Loucy (cell line): ENCODE measurements at regions not wholly inside any gene's neighbourhood (a gene's known extent, or its start where the extent isn't known, plus 50 kb on each side); places are given as distances from the start of the nearest gene placed in this dataset.

Source experiments
- EZH2phosphoT487 ChIP-seq: fragments of 200-600 bp; IDR thresholded peaks from 2 replicates; pipeline ENCODE4 v1.6.1; 2018; ENCODE audit warnings: antibody characterized with exemption, mild to moderate bottlenecking, moderate library complexity, borderline replicate concordance
- TF ChIP-seq, protein P1 (sequence below): fragments of 200-600 bp; sonication (generic); conservative IDR thresholded peaks from 2 replicates; pipeline ENCODE4 v1.5.1; 2014; ENCODE audit warnings: mild to moderate bottlenecking, antibody characterized with exemption, low read length

DNA sequence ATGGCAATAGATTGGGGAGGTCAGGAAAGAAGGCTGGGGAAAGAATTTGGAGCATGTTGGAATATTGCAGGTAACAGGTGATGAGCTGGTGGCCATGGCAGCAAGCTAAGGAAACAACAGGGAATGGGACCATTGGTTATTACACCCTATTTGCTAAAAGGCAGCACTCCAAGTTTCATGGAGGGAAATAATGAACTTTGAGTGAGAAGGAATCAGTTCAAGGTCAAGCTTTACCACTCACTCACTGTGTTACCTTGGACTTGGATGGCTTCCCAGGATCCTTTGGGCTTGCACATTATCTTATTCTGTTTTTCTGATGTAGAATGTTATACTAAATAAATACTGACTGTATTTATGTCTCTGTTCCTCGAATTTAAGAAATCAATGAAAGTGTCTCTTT is 792.8 kb upstream of the CDH8 start:
- TF ChIP-seq, protein P1, sequence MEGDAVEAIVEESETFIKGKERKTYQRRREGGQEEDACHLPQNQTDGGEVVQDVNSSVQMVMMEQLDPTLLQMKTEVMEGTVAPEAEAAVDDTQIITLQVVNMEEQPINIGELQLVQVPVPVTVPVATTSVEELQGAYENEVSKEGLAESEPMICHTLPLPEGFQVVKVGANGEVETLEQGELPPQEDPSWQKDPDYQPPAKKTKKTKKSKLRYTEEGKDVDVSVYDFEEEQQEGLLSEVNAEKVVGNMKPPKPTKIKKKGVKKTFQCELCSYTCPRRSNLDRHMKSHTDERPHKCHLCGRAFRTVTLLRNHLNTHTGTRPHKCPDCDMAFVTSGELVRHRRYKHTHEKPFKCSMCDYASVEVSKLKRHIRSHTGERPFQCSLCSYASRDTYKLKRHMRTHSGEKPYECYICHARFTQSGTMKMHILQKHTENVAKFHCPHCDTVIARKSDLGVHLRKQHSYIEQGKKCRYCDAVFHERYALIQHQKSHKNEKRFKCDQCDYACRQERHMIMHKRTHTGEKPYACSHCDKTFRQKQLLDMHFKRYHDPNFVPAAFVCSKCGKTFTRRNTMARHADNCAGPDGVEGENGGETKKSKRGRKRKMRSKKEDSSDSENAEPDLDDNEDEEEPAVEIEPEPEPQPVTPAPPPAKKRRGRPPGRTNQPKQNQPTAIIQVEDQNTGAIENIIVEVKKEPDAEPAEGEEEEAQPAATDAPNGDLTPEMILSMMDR = no peak
- TF ChIP-seq EZH2phosphoT487 = no peak
